ENCODE measurements at regions not wholly inside any gene's neighbourhood (a gene's known extent, or its start where the extent isn't known, plus 50 kb on each side); places are given as distances from the start of the nearest gene placed in this dataset.

- no TSS peak for BruUV-seq (replicated peaks)
- CTCF ChIA-PET: no interaction called here
These were observed 486.7 kb downstream of the FAM181B start for GRCh38 chr11:82246926-82247325.

More at GRCh38 chr11:82246926-82247325, 486.7 kb downstream of the FAM181B start:
- no peak overlapping the region for H2BK15ac ChIP-seq (ENCODE audit: low read depth, low read length)
- H3K4me3 ChIP-seq (ENCODE audit: insufficient read depth, low read depth, low read length): no peak overlapping the region
- POLR2A ChIA-PET (ENCODE audit: unreplicated experiment): no interaction called here
- no peak overlapping the region for H3K56ac ChIP-seq (ENCODE audit: extremely low read depth, insufficient read depth, low read length)
- ATAC-seq (ENCODE audit: low read depth) (no peak), DNase-seq (no peak)
- no peak overlapping the region for H3K4ac ChIP-seq (ENCODE audit: low read depth, low read length)
- H2AK5ac ChIP-seq (ENCODE audit: low read depth, low read length): no peak overlapping the region
- no peaks in the 10 kb centered on the region for H3K27me3 ChIP-seq (ENCODE audit: control insufficient read depth, insufficient read depth, low read length)
- no peak overlapping the region for H3K14ac ChIP-seq (replicated peaks; ENCODE audit: low read depth, low read length)
- H3K4me1 ChIP-seq (ENCODE audit: control insufficient read depth, insufficient read depth, low read length): no peaks in the 10 kb centered on the region
- no peak overlapping the region for H4K91ac ChIP-seq (ENCODE audit: insufficient read depth, low read depth, low read length)
- in situ Hi-C loops (cut with MboI; ENCODE audit: low sequenced_read_pairs) (no loop called here), intact Hi-C loops (cut with micrococcal nuclease) (no loop called here), dilution Hi-C loops (cut with HindIII; ENCODE audit: low sequenced_read_pairs, unreplicated experiment) (no loop called here)
- no peak overlapping the region for H3K23ac ChIP-seq (ENCODE audit: low read depth, low read length)
- no peak overlapping the region for H2AFZ ChIP-seq (replicated peaks; ENCODE audit: low read length, poor library complexity)
- no peak overlapping the region for H4K5ac ChIP-seq (ENCODE audit: low read depth, low read length)
- H3K9me1 ChIP-seq (ENCODE audit: insufficient read depth, low read length): no peaks in the 10 kb centered on the region
- H3K18ac ChIP-seq (ENCODE audit: low read depth, low read length): no peak overlapping the region
- H3K9ac ChIP-seq (ENCODE audit: low read depth, low read length): no peak overlapping the region
- no peak overlapping the region for H2BK5ac ChIP-seq (ENCODE audit: low read depth, low read length, poor library complexity, severe bottlenecking)
- no peak overlapping the region for H3K27ac ChIP-seq (ENCODE audit: insufficient read depth, low read length)
- no peaks in the 10 kb centered on the region for H3K36me3 ChIP-seq (ENCODE audit: control insufficient read depth, insufficient read depth, low read length)
- no peak overlapping the region for H4K8ac ChIP-seq (ENCODE audit: low read depth in 2 of 2, low read length in 2 of 2)
- no peak overlapping the region for H3K4me2 ChIP-seq (ENCODE audit: low read depth, low read length)
- no peaks in the 10 kb centered on the region for H4K20me1 ChIP-seq (ENCODE audit: insufficient read depth, low read length)
- no peak overlapping the region for H2BK120ac ChIP-seq (ENCODE audit: low read depth, low read length)
- H3K79me1 ChIP-seq (ENCODE audit: low read depth in 1 of 2, low read length in 2 of 2): no peaks in the 10 kb centered on the region
- TF ChIP-seq FOS (IDR thresholded peaks at IDR 0.05; ENCODE audit: low read depth, low read length): no peak
- no peak for TF ChIP-seq ELK1 (IDR thresholded peaks at IDR 0.05; ENCODE audit: borderline replicate concordance, low read depth, low read length)
- TF ChIP-seq SMC3 (IDR thresholded peaks at IDR 0.05; ENCODE audit: low read depth, low read length): no peak
- no peak for TF ChIP-seq MAZ (IDR thresholded peaks at IDR 0.05; ENCODE audit: borderline replicate concordance, low read depth, low read length)
- no peak for TF ChIP-seq BHLHE40 (IDR thresholded peaks at IDR 0.05; ENCODE audit: low read depth, low read length)
- no peak for TF ChIP-seq CHD1 (IDR thresholded peaks at IDR 0.05; ENCODE audit: low read depth, low read length)
- no peak for TF ChIP-seq MXI1 (IDR thresholded peaks at IDR 0.05; ENCODE audit: borderline replicate concordance, low read depth, low read length)
- no peak for TF ChIP-seq CTCF (conservative IDR thresholded peaks at IDR 0.05; ENCODE audit: low read depth, low read length)
- TF ChIP-seq NFE2L2 (IDR thresholded peaks at IDR 0.05; ENCODE audit: low read depth, low read length): no peak
- TF ChIP-seq RFX5 (IDR thresholded peaks at IDR 0.05; ENCODE audit: low read depth, low read length): no peak
- TF ChIP-seq CEBPB (IDR thresholded peaks at IDR 0.05; ENCODE audit: low read depth, low read length): no peak
- no peak for TF ChIP-seq POLR2A (IDR thresholded peaks at IDR 0.05; ENCODE audit: low read depth, low read length)
- no peak for TF ChIP-seq MAFK (IDR thresholded peaks at IDR 0.05; ENCODE audit: low read depth, low read length)
- TF ChIP-seq RCOR1 (IDR thresholded peaks at IDR 0.05; ENCODE audit: insufficient replicate concordance, low read length): no peak
- TF ChIP-seq RAD21 (IDR thresholded peaks at IDR 0.05; ENCODE audit: low read length): no peak
- no peak overlapping the region for H2AK9ac ChIP-seq (replicated peaks; ENCODE audit: low read depth, low read length, poor library complexity)
- H3K9me3 ChIP-seq (ENCODE audit: control insufficient read depth, insufficient read depth, low read length): no peaks in the 10 kb centered on the region
- H2BK20ac ChIP-seq (ENCODE audit: low read depth, low read length): no peak overlapping the region
